ENCODE measurements at regions not wholly inside any gene's neighbourhood (a gene's known extent, or its start where the extent isn't known, plus 50 kb on each side); places are given as distances from the start of the nearest gene placed in this dataset.

DNA sequence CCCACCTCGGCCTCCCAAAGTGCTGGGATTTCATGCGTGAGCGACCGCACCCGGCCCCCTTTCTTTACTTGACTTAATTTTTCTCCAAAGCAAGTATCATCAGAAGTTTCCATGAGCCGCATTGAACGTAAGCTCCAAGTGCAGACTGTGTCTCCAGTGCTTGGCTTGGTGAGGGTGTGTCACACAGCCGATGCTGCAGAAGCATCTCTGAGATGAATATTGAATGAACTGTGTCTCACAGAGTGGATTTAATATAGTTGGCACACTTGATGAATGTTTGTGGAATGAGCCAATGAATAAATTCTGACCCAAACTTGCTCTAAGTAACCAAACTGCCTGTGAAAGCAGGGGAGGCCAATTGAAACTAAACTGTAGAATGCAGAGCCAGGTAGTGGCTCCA lies 159.4 kb upstream of the KBTBD8 start:
- TF ChIP-seq, protein P1, sequence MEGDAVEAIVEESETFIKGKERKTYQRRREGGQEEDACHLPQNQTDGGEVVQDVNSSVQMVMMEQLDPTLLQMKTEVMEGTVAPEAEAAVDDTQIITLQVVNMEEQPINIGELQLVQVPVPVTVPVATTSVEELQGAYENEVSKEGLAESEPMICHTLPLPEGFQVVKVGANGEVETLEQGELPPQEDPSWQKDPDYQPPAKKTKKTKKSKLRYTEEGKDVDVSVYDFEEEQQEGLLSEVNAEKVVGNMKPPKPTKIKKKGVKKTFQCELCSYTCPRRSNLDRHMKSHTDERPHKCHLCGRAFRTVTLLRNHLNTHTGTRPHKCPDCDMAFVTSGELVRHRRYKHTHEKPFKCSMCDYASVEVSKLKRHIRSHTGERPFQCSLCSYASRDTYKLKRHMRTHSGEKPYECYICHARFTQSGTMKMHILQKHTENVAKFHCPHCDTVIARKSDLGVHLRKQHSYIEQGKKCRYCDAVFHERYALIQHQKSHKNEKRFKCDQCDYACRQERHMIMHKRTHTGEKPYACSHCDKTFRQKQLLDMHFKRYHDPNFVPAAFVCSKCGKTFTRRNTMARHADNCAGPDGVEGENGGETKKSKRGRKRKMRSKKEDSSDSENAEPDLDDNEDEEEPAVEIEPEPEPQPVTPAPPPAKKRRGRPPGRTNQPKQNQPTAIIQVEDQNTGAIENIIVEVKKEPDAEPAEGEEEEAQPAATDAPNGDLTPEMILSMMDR (conservative IDR thresholded peaks at IDR 0.05 in 1 of 2, IDR thresholded peaks at IDR 0.05 in 1 of 2; ENCODE audit: extremely low read depth in 1 of 2, insufficient read depth in 1 of 2, low read depth in 1 of 2, low read length in 2 of 2): no peak
- TF ChIP-seq EZH2 (IDR thresholded peaks at IDR 0.05; ENCODE audit: borderline replicate concordance, low read length): no peak
